Chondrocyte (in vitro differentiated cells): ENCODE measurements at regions not wholly inside any gene's neighbourhood (a gene's known extent, or its start where the extent isn't known, plus 50 kb on each side); places are given as distances from the start of the nearest gene placed in this dataset.

Experiments
- DNase-seq: peaks from one replicate; pipeline ENCODE4 v3.0.0; 2021; ENCODE audit warnings: mixed read lengths, low spot score
- H3K27ac Mint-ChIP-seq: one replicate; pipeline ENCODE4 v1.8.0; 2021; ENCODE audit warnings: mild to moderate bottlenecking, moderate library complexity, mixed read lengths; ENCODE audit not compliant: unreplicated experiment
- H3K27me3 Mint-ChIP-seq: 2 replicates; pipeline ENCODE4 v1.8.0; 2021; ENCODE audit warnings: low read depth, mixed read lengths
- H3K36me3 Mint-ChIP-seq: 2 replicates; pipeline ENCODE4 v1.8.0; 2021; ENCODE audit warnings: low read depth, mixed read lengths
- H3K4me1 Mint-ChIP-seq: 2 replicates; pipeline ENCODE4 v1.8.0; 2021; ENCODE audit warnings: low read depth, mild to moderate bottlenecking, mixed read lengths
- H3K4me3 Mint-ChIP-seq: one replicate; pipeline ENCODE4 v1.8.0; 2021; ENCODE audit warnings: mild to moderate bottlenecking, moderate library complexity, mixed read lengths; ENCODE audit not compliant: unreplicated experiment
- H3K9me3 Mint-ChIP-seq: 2 replicates; pipeline ENCODE4 v1.8.0; 2021; ENCODE audit warnings: low read depth, mixed read lengths
- TF ChIP-seq, protein P1 (sequence below): fragments of 200-600 bp; sonication (generic); IDR thresholded peaks from 2 replicates; pipeline ENCODE4 v1.5.0; 2021; ENCODE audit warnings: antibody characterized with exemption, mild to moderate bottlenecking, moderate library complexity

GRCh38 chr14:59126714-59127436, 61.6 kb upstream of the DAAM1 start:
- DNase-seq, result no peak
- Mint-ChIP-seq H3K36me3 (no peaks in the 10 kb centered on the region), H3K4me1 (peaks cover 4% of the 10 kb centered on the region), H3K27ac (no peak overlapping the region), H3K9me3 (no peaks in the 10 kb centered on the region), H3K4me3 (no peak overlapping the region), H3K27me3 (no peaks in the 10 kb centered on the region)
- TF ChIP-seq, protein P1, sequence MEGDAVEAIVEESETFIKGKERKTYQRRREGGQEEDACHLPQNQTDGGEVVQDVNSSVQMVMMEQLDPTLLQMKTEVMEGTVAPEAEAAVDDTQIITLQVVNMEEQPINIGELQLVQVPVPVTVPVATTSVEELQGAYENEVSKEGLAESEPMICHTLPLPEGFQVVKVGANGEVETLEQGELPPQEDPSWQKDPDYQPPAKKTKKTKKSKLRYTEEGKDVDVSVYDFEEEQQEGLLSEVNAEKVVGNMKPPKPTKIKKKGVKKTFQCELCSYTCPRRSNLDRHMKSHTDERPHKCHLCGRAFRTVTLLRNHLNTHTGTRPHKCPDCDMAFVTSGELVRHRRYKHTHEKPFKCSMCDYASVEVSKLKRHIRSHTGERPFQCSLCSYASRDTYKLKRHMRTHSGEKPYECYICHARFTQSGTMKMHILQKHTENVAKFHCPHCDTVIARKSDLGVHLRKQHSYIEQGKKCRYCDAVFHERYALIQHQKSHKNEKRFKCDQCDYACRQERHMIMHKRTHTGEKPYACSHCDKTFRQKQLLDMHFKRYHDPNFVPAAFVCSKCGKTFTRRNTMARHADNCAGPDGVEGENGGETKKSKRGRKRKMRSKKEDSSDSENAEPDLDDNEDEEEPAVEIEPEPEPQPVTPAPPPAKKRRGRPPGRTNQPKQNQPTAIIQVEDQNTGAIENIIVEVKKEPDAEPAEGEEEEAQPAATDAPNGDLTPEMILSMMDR, result peak; percentile 98

- H3K9me3 Mint-ChIP-seq, result no peaks in the 10 kb centered on the region
- TF ChIP-seq, protein P1, result no peak
- H3K4me1 Mint-ChIP-seq, result peaks cover 8% of the 10 kb centered on the region
- no peaks in the 10 kb centered on the region for H3K36me3 Mint-ChIP-seq
- H3K4me3 Mint-ChIP-seq, result no peak overlapping the region
- DNase-seq, result no peak
- no peaks in the 10 kb centered on the region for H3K27me3 Mint-ChIP-seq
- no peak overlapping the region for H3K27ac Mint-ChIP-seq
These were observed 61.1 kb upstream of the DAAM1 start for GRCh38 chr14:59127437-59127732.

GRCh38 chr14:59130462-59130861, 58.0 kb upstream of the DAAM1 start:
- Mint-ChIP-seq H3K9me3 (no peaks in the 10 kb centered on the region), H3K36me3 (no peaks in the 10 kb centered on the region), H3K27me3 (peaks cover 3% of the 10 kb centered on the region), H3K4me1 (peaks cover 22% of the 10 kb centered on the region), H3K4me3 (no peak overlapping the region), H3K27ac (no peak overlapping the region)
- TF ChIP-seq, protein P1, result no peak
- no peak for DNase-seq

DNA sequence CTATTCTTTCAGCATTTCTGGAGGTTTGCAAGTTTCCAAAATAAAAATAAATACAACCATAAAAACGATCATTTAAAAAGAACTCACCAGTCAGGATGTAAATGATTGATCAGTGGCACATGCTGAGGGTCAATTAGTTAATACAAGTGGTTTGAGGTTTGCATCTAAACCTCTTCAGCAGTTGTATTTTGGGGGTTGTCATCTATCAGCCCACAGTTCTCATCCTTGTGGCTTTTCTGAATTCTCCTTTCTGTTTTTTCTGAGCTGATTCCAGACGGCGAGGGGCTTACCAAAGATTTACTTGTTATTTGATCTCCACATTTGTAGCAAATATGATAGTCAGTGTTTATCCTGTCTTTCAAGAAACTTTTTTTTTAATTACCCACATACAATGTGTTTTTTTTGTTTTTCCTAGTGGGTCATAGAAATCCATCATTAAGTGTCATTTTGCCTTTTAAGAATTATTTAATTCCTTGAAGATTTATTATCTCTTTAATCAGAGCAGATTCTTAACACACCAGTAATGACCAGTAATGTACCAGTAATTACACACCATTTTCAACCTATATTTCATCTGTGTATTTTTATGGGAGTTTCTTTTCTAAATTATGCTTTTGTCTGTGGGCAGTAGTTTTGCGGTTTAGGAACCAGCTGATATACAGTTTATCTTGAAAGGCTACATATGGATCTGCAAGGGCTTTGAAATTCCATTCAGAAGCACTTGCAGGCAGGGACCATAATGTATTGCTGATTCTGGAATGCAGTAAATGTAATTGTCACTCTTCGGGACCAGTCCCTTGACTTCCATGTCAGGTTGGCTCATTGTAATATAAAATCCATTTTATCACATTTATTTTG, 56.3 kb upstream of the DAAM1 start:
- DNase-seq, result no peak
- no peak overlapping the region for H3K4me3 Mint-ChIP-seq
- TF ChIP-seq, protein P1, result no peak
- H3K36me3 Mint-ChIP-seq, result no peaks in the 10 kb centered on the region
- peaks cover 19% of the 10 kb centered on the region for H3K4me1 Mint-ChIP-seq
- no peaks in the 10 kb centered on the region for H3K9me3 Mint-ChIP-seq
- H3K27ac Mint-ChIP-seq, result no peak overlapping the region
- peaks cover 3% of the 10 kb centered on the region for H3K27me3 Mint-ChIP-seq

DNA sequence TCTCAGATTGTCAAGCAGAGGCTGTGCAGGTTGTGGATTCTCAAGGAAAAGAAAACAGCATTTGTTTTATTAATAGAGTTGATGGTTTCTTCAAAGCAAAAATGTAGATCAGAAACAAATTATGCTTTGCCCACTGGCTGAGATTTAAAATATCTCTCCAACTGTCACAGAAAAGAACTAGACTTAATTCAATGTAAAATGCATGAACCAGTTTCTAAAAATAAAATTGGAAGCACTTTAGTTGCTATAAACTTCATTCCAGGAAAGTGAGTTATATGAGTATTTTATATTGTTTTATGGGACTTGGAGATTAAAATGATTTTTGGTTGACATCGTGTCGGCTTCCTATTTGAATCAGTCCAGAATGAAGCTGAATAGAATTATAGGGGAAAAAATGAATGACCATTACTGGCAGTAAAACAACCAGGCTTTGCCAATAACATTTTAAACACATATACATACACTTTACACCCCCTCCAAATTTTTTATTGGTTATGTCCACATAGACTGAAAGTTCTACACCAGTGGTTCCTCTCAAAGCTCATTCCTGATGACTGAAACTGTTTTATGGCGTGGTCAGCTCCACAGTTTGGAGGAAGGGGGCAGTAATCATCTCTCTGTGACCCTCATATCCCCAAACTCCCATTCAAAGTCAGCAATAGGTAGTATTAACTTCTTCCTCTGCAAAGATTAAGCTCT, 55.5 kb upstream of the DAAM1 start:
- Mint-ChIP-seq H3K27me3 (peaks cover 3% of the 10 kb centered on the region), H3K9me3 (no peaks in the 10 kb centered on the region), H3K4me3 (no peak overlapping the region), H3K36me3 (no peaks in the 10 kb centered on the region), H3K27ac (no peak overlapping the region), H3K4me1 (peaks cover 18% of the 10 kb centered on the region)
- TF ChIP-seq, protein P1, result peak; percentile 67
- DNase-seq, result no peak
